HFF-Myc (cell line): ENCODE measurements at regions not wholly inside any gene's neighbourhood (a gene's known extent, or its start where the extent isn't known, plus 50 kb on each side); places are given as distances from the start of the nearest gene placed in this dataset.
"Not testable (repeated sequence)": the region's sequence is repeated elsewhere in the genome, so short reads cannot be mapped to it uniquely, and the experiment has no call there.

ENCODE experiments used
- DNase-seq: peaks from one replicate; pipeline ENCODE4 v3.0.0-alpha.2; 2011; ENCODE audit warnings: low read depth; ENCODE audit errors: extremely low read depth
- H3K4me3 ChIP-seq: replicated peaks from 2 replicates; pipeline ENCODE4 v1.5.1; 2011; ENCODE audit warnings: low read depth, mild to moderate bottlenecking, control low read depth, low read length
- TF ChIP-seq, protein P1 (sequence below): IDR thresholded peaks from 2 replicates; pipeline ENCODE4 v1.5.1; 2012; ENCODE audit warnings: mild to moderate bottlenecking, low read depth, low read length, control low read depth; ENCODE audit errors: missing control alignments

GRCh38 chr2:16186661-16187481 is 246.5 kb downstream of the MYCN start:
- TF ChIP-seq, protein P1, sequence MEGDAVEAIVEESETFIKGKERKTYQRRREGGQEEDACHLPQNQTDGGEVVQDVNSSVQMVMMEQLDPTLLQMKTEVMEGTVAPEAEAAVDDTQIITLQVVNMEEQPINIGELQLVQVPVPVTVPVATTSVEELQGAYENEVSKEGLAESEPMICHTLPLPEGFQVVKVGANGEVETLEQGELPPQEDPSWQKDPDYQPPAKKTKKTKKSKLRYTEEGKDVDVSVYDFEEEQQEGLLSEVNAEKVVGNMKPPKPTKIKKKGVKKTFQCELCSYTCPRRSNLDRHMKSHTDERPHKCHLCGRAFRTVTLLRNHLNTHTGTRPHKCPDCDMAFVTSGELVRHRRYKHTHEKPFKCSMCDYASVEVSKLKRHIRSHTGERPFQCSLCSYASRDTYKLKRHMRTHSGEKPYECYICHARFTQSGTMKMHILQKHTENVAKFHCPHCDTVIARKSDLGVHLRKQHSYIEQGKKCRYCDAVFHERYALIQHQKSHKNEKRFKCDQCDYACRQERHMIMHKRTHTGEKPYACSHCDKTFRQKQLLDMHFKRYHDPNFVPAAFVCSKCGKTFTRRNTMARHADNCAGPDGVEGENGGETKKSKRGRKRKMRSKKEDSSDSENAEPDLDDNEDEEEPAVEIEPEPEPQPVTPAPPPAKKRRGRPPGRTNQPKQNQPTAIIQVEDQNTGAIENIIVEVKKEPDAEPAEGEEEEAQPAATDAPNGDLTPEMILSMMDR, result no peak
- H3K4me3 ChIP-seq, result no peak overlapping the region
- DNase-seq, result no peak

DNA sequence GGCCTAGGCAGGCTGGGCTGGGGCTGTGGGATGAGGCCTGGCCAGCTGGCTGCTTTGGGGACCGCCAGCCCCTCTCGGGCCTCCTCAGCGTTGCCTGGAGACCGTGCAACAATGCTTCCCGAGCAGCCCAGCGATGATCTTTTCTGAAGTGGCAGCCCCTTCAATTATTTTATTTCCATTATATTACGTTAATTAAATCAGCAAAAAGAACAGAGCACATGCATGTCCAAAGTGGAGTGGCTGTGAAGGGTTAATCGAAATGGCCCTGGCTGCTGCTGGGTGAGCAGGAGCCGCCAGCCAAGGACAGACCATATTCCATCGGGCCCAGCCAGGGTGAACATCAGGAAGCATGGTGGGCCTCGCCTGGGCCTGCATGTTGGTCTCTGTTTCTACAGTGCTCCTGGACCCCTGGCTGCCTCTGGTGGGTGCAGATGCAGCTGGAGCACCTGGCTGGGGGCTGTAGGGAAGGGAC is 245.5 kb downstream of the MYCN start:
- DNase-seq, result no peak
- H3K4me3 ChIP-seq, result no peak overlapping the region
- TF ChIP-seq, protein P1, result no peak

DNA sequence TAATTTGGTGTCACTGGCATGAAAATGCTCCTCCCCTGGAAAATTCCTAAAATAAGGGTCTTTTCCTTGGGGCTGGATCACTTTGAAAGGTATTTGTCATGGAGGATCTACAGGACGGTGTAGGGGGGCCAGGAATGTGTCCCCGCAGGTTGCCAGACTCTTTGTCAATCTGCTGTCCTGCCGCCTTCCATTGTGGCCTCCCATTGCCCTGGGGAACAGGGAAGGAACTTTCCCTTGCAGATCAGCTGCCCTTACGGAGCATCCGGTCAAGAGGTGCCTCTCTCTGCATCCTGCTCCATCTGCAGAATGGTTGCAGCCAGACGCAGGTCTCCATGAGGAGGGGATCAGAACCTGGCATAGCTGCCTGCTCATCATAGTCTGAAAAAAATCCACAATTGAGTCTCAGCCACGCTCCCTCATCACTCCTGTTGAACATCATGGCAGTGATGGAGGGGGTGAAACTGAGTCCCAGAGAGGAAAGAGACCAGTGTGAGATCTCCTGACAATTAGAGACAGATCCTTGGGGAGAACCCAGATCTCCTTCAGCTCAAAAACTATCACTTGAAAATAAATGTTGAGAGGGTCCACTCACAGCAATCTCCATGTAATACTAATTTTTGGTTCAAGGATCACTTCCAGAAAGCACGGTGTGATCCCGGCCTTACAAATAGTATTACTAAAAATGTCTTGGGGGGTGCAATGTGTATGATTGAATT is 244.8 kb downstream of the MYCN start:
- TF ChIP-seq, protein P1, result no peak
- no peak for DNase-seq
- no peak overlapping the region for H3K4me3 ChIP-seq

DNA sequence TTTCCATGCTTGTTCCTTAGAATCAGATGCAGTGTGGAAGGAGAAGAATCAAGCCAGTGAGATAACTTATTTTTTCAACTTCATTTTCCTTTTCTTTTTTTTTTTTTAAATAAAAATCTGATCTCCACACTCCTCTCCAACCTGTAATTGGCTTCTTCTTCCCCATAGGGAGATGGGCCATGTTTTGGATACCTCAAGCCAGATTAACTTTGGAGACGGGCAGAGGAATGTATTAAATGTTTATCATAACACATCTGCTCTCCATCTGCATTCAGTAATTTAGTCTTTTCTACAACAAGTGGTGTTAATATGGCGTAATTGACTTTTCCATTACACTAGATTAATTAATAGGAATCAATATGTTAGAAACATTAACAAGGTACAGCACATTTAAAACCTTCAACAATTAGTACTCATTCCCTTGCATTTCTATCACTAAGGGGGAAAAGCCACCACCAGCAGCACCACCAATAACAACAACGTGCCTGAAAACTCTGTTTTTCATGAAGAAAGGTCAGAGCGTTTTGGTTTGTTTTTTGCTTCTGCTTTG is 244.1 kb downstream of the MYCN start:
- H3K4me3 ChIP-seq, result no peak overlapping the region
- DNase-seq, result no peak
- TF ChIP-seq, protein P1, result no peak

DNA sequence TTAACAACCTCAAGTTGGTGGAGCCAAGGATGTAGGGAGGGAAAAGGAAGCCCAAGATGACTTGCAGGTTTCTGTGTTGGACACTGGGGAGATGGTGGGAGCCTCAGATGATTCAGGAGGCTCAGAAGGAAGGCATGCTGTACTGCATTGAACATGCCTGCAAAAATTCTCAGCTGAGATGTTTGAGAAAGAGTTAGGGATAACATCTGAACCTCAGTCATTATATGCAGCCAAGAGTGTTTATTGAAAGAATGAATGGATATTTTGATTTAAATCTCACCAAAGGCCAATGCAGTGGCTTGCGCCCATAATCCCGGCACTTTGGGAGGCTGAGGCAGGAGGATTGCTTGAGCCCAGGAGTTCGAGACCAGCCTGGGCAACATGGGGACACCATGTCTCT is 243.0 kb downstream of the MYCN start:
- TF ChIP-seq, protein P1, result no peak
- no peak overlapping the region for H3K4me3 ChIP-seq
- no peak for DNase-seq

- TF ChIP-seq, protein P1, result no peak
- H3K4me3 ChIP-seq, result no peak overlapping the region
These were observed 242.5 kb downstream of the MYCN start for GRCh38 chr2:16182841-16183240.

GRCh38 chr2:16182311-16182815 is 242.0 kb downstream of the MYCN start:
- not testable (repeated sequence) for H3K4me3 ChIP-seq, DNase-seq

More at GRCh38 chr2:16182841-16183240, 242.5 kb downstream of the MYCN start:
- DNase-seq, result no peak
